Activated CD4-positive, CD25-positive, alpha-beta regulatory T cell treated with anti-CD3 and anti-CD28 coated beads, Interleukin-2, amount 50 U/mL, for 24 hours (primary cell): ENCODE measurements at regions not wholly inside any gene's neighbourhood (a gene's known extent, or its start where the extent isn't known, plus 50 kb on each side); places are given as distances from the start of the nearest gene placed in this dataset.

ENCODE experiments used
- ATAC-seq, 2 donors: fragments of 150-1000 bp; cut with Tn5 transposase; one replicate each; pipeline ENCODE4 v1.10.0; 2021; ENCODE audit warnings: mild to moderate bottlenecking in 1 of 2, moderate library complexity in 1 of 2

- no peak for ATAC-seq
These were observed 318.7 kb downstream of the TMEM161B start for GRCh38 chr5:87949676-87950631.

DNA sequence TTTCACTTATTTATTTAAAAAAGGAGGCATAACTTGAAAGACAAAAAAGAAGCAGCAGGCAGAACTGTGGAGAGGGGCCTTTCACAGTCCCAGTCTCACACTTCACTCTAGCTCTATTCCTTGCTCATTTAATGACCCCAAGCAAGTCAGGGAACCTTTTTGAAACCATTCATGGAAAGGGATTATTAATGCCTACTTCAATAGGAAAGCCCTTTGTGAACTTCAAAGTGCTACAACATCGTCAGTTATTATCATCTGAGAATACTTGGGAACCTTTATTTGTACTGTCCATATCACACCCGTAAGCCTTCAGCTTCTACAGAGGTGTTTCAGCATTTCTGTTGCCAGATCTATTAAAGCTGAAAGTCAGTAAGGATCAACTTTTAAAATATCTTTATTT, 320.2 kb downstream of the TMEM161B start:
- no peak for ATAC-seq

GRCh38 chr5:87946271-87946670, 322.4 kb downstream of the TMEM161B start:
- ATAC-seq, result no peak

DNA sequence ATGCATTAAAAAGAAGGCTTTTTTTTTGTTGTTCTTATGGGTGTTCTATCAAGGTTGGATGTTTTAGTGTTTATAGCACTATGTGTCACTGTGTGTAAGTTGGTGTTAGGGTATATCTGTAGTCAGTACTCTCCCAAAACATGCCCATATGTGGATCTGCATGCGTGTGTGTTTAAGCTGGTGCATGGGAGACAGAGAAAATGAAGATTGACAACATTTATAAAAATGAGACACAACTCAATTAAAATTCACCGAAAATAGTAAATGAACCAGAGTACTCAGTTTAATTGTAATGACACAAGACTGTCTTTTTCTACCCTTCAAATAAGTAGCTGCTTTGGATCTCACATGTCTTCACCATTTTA, 323.4 kb downstream of the TMEM161B start:
- no peak for ATAC-seq

DNA sequence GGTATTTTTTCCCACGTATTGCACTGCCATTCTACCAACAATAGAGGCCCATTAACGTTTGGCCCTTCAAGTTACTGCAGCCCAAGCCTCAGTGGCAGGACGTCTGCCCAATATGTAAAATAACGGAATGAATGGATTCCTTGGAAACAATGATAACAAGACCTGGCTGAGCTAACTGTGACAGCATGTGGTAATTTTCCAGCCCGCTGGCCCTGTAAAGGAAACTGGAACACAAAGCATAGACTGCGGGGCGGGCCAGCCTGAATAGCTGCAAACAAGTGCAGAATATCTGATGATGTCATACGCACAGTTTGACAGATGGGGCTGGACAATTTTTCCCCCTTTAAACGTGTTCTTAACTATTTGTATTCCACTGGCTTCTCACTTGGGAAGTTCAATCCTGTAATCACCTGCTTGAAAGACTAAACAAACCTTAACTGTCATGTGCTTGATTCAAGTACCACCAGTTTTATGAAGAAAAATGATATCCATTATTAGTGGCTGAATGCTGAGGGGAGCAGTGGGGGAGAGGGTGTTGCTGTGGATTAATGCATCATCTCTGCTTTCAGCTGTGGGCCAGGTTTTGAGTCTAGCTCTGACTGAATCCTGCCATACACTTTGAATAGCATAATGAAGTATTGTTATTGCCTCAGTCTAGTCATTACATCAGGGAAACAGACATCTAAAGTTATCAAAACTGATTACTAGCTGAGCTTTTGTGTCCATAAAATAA, 323.9 kb downstream of the TMEM161B start:
- no peak for ATAC-seq

- no peak for ATAC-seq
These were observed 327.9 kb downstream of the TMEM161B start for GRCh38 chr5:87940775-87941174.

DNA sequence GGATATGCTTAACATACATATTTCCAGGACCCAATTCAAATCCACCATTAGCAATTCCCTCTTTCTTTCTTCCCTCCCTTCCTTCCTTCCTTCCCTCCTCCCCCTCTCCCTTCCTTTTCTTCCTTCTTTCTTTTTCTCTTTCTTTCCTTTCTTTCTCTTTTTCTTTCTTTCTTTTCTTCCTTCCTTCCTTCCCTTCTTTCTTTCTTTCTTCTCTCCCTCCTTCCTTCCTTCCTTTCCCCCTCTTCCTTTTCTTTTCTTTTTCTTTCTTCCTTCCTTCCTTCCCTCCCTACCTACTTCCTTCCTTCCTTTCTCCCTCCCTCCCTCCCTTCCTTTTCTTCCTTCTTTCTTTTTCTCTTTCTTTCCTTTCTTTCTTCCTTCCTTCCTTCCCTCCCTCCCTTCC, 332.0 kb downstream of the TMEM161B start:
- ATAC-seq, result no peak

DNA sequence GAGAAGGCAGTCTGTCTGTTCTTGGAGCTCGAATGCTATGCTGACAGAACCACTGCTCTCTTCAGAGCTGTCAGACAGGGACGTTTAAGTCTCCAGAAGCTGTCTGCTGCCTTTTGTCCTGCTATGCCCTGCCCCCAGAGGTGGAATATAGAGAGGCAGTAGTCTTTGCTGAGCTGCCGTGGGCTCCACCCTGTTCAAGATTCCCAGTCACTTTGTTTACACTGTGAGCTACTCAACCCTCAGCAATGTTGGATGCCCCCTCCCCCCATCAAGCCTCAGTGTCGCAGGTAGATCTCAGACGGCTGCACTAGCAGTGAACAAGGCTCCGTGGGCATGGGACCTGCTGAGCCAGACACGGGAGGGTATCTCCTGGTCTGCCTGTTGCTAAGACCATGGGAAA, 344.2 kb downstream of the TMEM161B start:
- no peak for ATAC-seq

DNA sequence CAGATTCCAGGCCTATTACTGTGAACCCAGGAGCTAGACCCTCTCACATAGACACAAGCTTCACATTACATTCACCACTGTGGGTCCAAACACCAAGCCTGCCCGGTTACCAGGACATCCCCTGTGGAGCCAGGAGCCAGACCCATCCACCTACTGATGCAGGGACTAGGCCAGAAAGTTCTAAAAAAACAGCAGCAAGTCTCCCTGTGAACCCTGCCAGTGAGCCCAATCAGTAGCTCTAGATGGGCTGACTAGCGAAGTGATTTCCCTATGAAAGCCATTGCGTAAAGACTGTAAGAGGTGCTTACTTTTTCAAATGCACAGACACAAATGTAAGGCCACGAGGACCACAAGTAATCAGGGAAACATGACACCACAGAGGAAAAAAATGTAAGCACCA, 352.3 kb downstream of the TMEM161B start:
- no peak for ATAC-seq

DNA sequence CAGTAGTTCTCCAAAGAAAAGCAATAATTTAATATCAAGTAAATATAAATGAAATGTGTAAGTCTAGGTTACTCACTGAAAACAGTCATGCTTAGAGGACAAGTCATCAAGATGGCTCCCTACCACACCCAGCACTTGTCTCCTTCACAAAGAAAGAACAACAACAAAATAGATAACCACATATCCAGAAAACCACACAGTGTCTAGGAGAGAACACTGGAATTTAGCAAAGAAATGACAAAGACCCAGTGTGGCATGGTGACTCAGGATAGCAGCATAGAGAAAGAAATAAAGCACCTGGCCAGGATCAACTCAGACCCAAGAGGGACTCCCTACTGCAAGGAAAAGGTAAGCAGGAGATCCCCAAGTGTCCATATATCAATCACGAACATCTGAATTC, 356.2 kb downstream of the TMEM161B start:
- ATAC-seq, result no peak

GRCh38 chr5:87909382-87909781, 359.3 kb downstream of the TMEM161B start:
- no peak for ATAC-seq

- no peak for ATAC-seq
These were observed 361.7 kb downstream of the TMEM161B start for GRCh38 chr5:87906962-87907361.

- no peak for ATAC-seq
These were observed 368.2 kb downstream of the TMEM161B start for GRCh38 chr5:87900419-87900818.

DNA sequence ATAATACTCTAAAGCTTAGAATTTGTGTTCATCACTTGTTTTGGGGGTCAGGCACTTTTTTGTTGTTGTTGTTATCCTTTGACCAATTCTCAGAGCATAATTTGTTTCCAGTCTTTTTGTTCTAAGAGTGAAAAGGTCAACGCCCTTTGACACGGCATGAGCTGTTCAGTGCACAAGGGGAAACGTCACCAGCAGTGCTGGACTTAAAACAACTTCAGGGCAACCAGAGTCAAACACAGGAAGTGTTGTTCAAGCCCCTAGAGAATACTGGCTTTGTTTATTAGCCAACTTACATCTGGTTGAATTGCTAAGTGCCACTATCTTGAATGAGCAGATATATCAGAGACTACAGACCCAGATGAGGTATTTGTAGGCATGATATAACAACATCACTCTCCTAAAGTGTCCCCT, 368.9 kb downstream of the TMEM161B start:
- no peak for ATAC-seq

- no peak for ATAC-seq
These were observed 369.4 kb downstream of the TMEM161B start for GRCh38 chr5:87899208-87899661.

DNA sequence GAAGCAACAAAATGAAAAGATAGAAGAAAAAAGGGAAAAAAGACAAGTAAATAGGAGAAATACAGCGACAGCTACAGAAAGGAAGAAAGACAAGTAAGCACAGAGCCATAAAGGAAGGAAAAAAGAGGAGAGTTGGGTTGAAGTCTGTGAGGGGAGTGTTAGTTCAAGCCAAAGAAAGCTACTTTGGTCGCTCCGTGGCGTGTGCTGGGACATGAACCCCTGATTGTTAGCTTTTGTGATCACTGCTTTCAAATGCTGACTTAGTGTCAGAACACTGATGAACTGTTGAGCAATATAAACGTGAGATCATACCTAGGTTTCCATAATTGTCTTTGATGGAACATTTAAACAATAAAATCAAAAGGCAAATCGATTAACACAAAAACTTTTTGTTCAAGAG, 370.1 kb downstream of the TMEM161B start:
- no peak for ATAC-seq

DNA sequence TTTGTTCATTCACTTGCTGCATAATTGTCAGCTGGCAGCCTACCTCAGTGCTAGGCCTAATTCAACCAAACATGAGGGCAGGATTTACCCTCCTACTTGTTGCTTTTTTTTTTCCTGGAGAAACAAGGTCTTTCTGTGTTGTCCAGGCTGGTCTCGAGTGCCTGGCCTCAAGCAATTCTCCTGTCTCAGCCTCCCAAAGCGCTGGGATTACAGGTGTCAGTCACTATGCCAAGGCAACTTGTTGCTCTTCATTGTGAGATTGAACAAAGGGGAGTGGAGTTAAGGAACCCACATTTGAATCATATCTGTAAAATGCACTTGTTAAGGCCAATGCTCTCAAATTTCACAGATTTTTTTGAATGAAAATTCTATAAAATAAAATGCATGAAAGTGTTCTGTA, 380.5 kb downstream of the TMEM161B start:
- ATAC-seq, result no peak

GRCh38 chr5:87887247-87887646, 381.4 kb downstream of the TMEM161B start:
- ATAC-seq, result no peak

DNA sequence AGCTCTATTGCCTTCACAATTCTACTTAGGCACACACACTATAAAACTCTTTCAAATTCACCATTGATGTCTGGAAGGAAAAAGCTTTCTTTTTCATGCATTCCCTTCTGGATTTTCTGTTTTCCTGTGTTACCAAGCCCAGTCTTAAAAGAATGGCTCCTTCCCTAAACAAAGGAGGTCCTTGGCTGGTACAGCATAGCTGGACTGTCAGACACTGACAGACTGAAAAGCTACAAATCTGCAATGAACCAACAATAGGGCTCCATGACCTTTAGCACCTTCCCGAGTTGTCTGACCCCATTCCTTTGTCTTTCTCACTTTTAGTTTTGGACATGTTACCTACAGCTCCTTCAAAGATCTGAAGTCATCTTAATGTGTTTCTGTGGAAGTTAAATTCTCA, 382.5 kb downstream of the TMEM161B start:
- no peak for ATAC-seq

- ATAC-seq, result no peak
These were observed 382.9 kb downstream of the TMEM161B start for GRCh38 chr5:87885758-87886157.

- no peak for ATAC-seq
These were observed 391.1 kb downstream of the TMEM161B start for GRCh38 chr5:87877495-87877894.

GRCh38 chr5:87877023-87877422, 391.6 kb downstream of the TMEM161B start:
- no peak for ATAC-seq

GRCh38 chr5:87876616-87877015, 392.0 kb downstream of the TMEM161B start:
- ATAC-seq, result no peak

GRCh38 chr5:87872986-87873385, 395.7 kb downstream of the TMEM161B start:
- no peak for ATAC-seq
